Testis (tissue), 2 donors: ENCODE measurements at regions not wholly inside any gene's neighbourhood (a gene's known extent, or its start where the extent isn't known, plus 50 kb on each side); places are given as distances from the start of the nearest gene placed in this dataset.

Source experiments
- DNase-seq: peaks from one replicate; pipeline ENCODE4 v3.0.0-alpha.2; 2019
- H3K27ac ChIP-seq, 2 donors: fragments of 200-600 bp; sonication (generic); one replicate each; pipeline ENCODE4 v1.5.1; 2019
- H3K27me3 ChIP-seq: fragments of 200-600 bp; sonication (generic); one replicate; pipeline ENCODE4 v1.5.1; 2019
- H3K36me3 ChIP-seq: fragments of 200-600 bp; sonication (generic); one replicate; pipeline ENCODE4 v1.5.1; 2017; ENCODE audit warnings: low read depth; ENCODE audit errors: missing control alignments
- H3K4me1 ChIP-seq: fragments of 200-600 bp; sonication (generic); one replicate; pipeline ENCODE4 v1.5.1; 2019
- H3K4me3 ChIP-seq, 2 donors: fragments of 200-600 bp; sonication (generic); one replicate each; pipeline ENCODE4 v1.5.1; 2017 to 2019
- H3K9me3 ChIP-seq: fragments of 200-600 bp; sonication (generic); one replicate; pipeline ENCODE4 v1.5.1; 2017
- CTCF ChIP-seq, 3 experiments: fragments of 450-650 bp in 2 of 3; fragments of 200-600 bp in 1 of 3; sonication (generic) in 1 of 3; IDR thresholded peaks; one replicate each; pipeline ENCODE4 v1.5.1; 2016 to 2019; ENCODE audit warnings: antibody characterized with exemption in 3 of 3, mild to moderate bottlenecking in 2 of 3, moderate library complexity in 1 of 3
- POLR2A ChIP-seq: fragments of 450-650 bp; IDR thresholded peaks from one replicate; pipeline ENCODE4 v1.6.1; 2017; ENCODE audit warnings: antibody characterized with exemption, mild to moderate bottlenecking, moderate library complexity
- WGBS, 2 donors: methylation state at CpG; one replicate each; pipeline ENCODE4 v1.1.5; 2018; 5-methylcytosine and 5-hydroxymethylcytosine counted together
- intact Hi-C: fragments of 100-400 bp; cut with DNase I; formaldehyde crosslinking; loops from one replicate; pipeline ENCODE4 v1.15.1; 2023; ENCODE audit warnings: low total_unique reads

- Histone ChIP-seq H3K4me3 (no peak overlapping the region), H3K27me3 (no peaks in the 10 kb centered on the region), H3K4me1 (no peaks in the 10 kb centered on the region), H3K36me3 (no peaks in the 10 kb centered on the region), H3K27ac (no peak overlapping the region), H3K9me3 (no peaks in the 10 kb centered on the region)
- DNase-seq = no peak
- 94 to 95% methylated on average over 6 of the region's 6 CpGs for WGBS, 2 donors
- TF ChIP-seq CTCF (IDR thresholded peaks at IDR 0.05) (no peak), POLR2A (no peak)
- intact Hi-C loops = no loop called here
These were observed 71.8 kb downstream of the GGTLC2 start for GRCh38 chr22:22716136-22716665.

- Histone ChIP-seq H3K4me1 (no peaks in the 10 kb centered on the region), H3K9me3 (no peaks in the 10 kb centered on the region), H3K4me3 (no peak overlapping the region), H3K27ac (no peak overlapping the region), H3K36me3 (no peaks in the 10 kb centered on the region), H3K27me3 (no peaks in the 10 kb centered on the region)
- intact Hi-C loops = no loop called here
- WGBS, 2 donors = 78 to 79% methylated on average over 4 of the region's 4 CpGs
- no peak for DNase-seq
- TF ChIP-seq CTCF (IDR thresholded peaks at IDR 0.05) (no peak), POLR2A (no peak)
These were observed 73.2 kb downstream of the GGTLC2 start for GRCh38 chr22:22717664-22718063.

GRCh38 chr22:22720201-22720723 lies 75.8 kb downstream of the GGTLC2 start:
- no peaks in the 10 kb centered on the region for H3K27me3 ChIP-seq
- 67 to 75% methylated on average over 3 of the region's 3 CpGs for WGBS, 2 donors
- no peak overlapping the region for H3K27ac ChIP-seq
- intact Hi-C loops = no loop called here
- DNase-seq = peak; percentile 51
- no peaks in the 10 kb centered on the region for H3K4me1 ChIP-seq
- H3K36me3 ChIP-seq = no peaks in the 10 kb centered on the region
- TF ChIP-seq CTCF (IDR thresholded peaks at IDR 0.05) (peak in 2 of 3 experiments; percentile 18 to 42), POLR2A (no peak)
- H3K4me3 ChIP-seq = no peak overlapping the region
- H3K9me3 ChIP-seq = no peaks in the 10 kb centered on the region

GRCh38 chr22:22720724-22721261 lies 76.4 kb downstream of the GGTLC2 start:
- WGBS, 2 donors = 75 to 79% methylated on average over 6 of the region's 6 CpGs

More at GRCh38 chr22:22720724-22721261, 76.4 kb downstream of the GGTLC2 start:
- no peak for TF ChIP-seq POLR2A
- no peak for TF ChIP-seq CTCF (IDR thresholded peaks at IDR 0.05)
- peak; percentile 28 for DNase-seq
- no peaks in the 10 kb centered on the region for H3K27me3 ChIP-seq
- no peak overlapping the region for H3K4me3 ChIP-seq
- H3K27ac ChIP-seq = no peak overlapping the region
- H3K9me3 ChIP-seq = no peaks in the 10 kb centered on the region
- H3K4me1 ChIP-seq = no peaks in the 10 kb centered on the region
- no peaks in the 10 kb centered on the region for H3K36me3 ChIP-seq
- intact Hi-C loops = no loop called here
